ENCODE measurements at regions not wholly inside any gene's neighbourhood (a gene's known extent, or its start where the extent isn't known, plus 50 kb on each side); places are given as distances from the start of the nearest gene placed in this dataset.
"Not testable (repeated sequence)": the region's sequence is repeated elsewhere in the genome, so short reads cannot be mapped to it uniquely, and the experiment has no call there.

GRCh38 chr7:65621580-65622201, 248.0 kb downstream of the ZNF92 start:
- H3K9me3 ChIP-seq (ENCODE audit: control insufficient read depth in 5 of 5, low read length in 5 of 5); H3K9ac ChIP-seq (ENCODE audit: low read length in 5 of 5); H3K27me3 ChIP-seq (ENCODE audit: control insufficient read depth in 5 of 5, insufficient read depth in 4 of 5, low read length in 5 of 5); H3K4me1 ChIP-seq (ENCODE audit: control insufficient read depth in 5 of 5, insufficient read depth in 5 of 5, low read length in 5 of 5); H3K27ac ChIP-seq (ENCODE audit: low read depth, low read length); H3K4me3 ChIP-seq (ENCODE audit: low read depth in 1 of 5, low read length in 5 of 5); H3K36me3 ChIP-seq (ENCODE audit: control insufficient read depth in 5 of 5, insufficient read depth in 5 of 5, low read length in 5 of 5): not testable (repeated sequence)

- H3K4me3 ChIP-seq (ENCODE audit: low read depth in 1 of 5, low read length in 5 of 5); H3K9me3 ChIP-seq (ENCODE audit: control insufficient read depth in 5 of 5, low read length in 5 of 5); H3K9ac ChIP-seq (ENCODE audit: low read length in 5 of 5); H3K4me1 ChIP-seq (ENCODE audit: control insufficient read depth in 5 of 5, insufficient read depth in 5 of 5, low read length in 5 of 5); H3K36me3 ChIP-seq (ENCODE audit: control insufficient read depth in 5 of 5, insufficient read depth in 5 of 5, low read length in 5 of 5); H3K27me3 ChIP-seq (ENCODE audit: control insufficient read depth in 5 of 5, insufficient read depth in 4 of 5, low read length in 5 of 5); H3K27ac ChIP-seq (ENCODE audit: low read depth, low read length): not testable (repeated sequence)
Measured at GRCh38 chr7:65631236-65631635, 241.6 kb upstream of the VKORC1L1 start.

GRCh38 chr7:65633587-65634404, 239.1 kb upstream of the VKORC1L1 start:
- not testable (repeated sequence) for H3K4me3 ChIP-seq (ENCODE audit: low read depth in 1 of 5, low read length in 5 of 5); H3K4me1 ChIP-seq (ENCODE audit: control insufficient read depth in 5 of 5, insufficient read depth in 5 of 5, low read length in 5 of 5); H3K27me3 ChIP-seq (ENCODE audit: control insufficient read depth in 5 of 5, insufficient read depth in 4 of 5, low read length in 5 of 5); H3K9me3 ChIP-seq (ENCODE audit: control insufficient read depth in 5 of 5, low read length in 5 of 5); H3K27ac ChIP-seq (ENCODE audit: low read depth, low read length); H3K9ac ChIP-seq (ENCODE audit: low read length in 5 of 5); H3K36me3 ChIP-seq (ENCODE audit: control insufficient read depth in 5 of 5, insufficient read depth in 5 of 5, low read length in 5 of 5)

GRCh38 chr7:65638918-65639317, 234.0 kb upstream of the VKORC1L1 start:
- not testable (repeated sequence) for H3K9ac ChIP-seq (ENCODE audit: low read length in 5 of 5); H3K36me3 ChIP-seq (ENCODE audit: control insufficient read depth in 5 of 5, insufficient read depth in 5 of 5, low read length in 5 of 5); H3K9me3 ChIP-seq (ENCODE audit: control insufficient read depth in 5 of 5, low read length in 5 of 5); H3K27ac ChIP-seq (ENCODE audit: low read depth, low read length); H3K4me1 ChIP-seq (ENCODE audit: control insufficient read depth in 5 of 5, insufficient read depth in 5 of 5, low read length in 5 of 5); H3K4me3 ChIP-seq (ENCODE audit: low read depth in 1 of 5, low read length in 5 of 5); H3K27me3 ChIP-seq (ENCODE audit: control insufficient read depth in 5 of 5, insufficient read depth in 4 of 5, low read length in 5 of 5)

GRCh38 chr7:65639717-65640116, 233.2 kb upstream of the VKORC1L1 start:
- H3K9me3 ChIP-seq (ENCODE audit: control insufficient read depth in 5 of 5, low read length in 5 of 5); H3K27ac ChIP-seq (ENCODE audit: low read depth, low read length); H3K4me1 ChIP-seq (ENCODE audit: control insufficient read depth in 5 of 5, insufficient read depth in 5 of 5, low read length in 5 of 5); H3K27me3 ChIP-seq (ENCODE audit: control insufficient read depth in 5 of 5, insufficient read depth in 4 of 5, low read length in 5 of 5); H3K9ac ChIP-seq (ENCODE audit: low read length in 5 of 5); H3K4me3 ChIP-seq (ENCODE audit: low read depth in 1 of 5, low read length in 5 of 5); H3K36me3 ChIP-seq (ENCODE audit: control insufficient read depth in 5 of 5, insufficient read depth in 5 of 5, low read length in 5 of 5): not testable (repeated sequence)

- H3K9me3 ChIP-seq (ENCODE audit: control insufficient read depth in 5 of 5, low read length in 5 of 5); H3K4me1 ChIP-seq (ENCODE audit: control insufficient read depth in 5 of 5, insufficient read depth in 5 of 5, low read length in 5 of 5); H3K27me3 ChIP-seq (ENCODE audit: control insufficient read depth in 5 of 5, insufficient read depth in 4 of 5, low read length in 5 of 5); H3K27ac ChIP-seq (ENCODE audit: low read depth, low read length); H3K4me3 ChIP-seq (ENCODE audit: low read depth in 1 of 5, low read length in 5 of 5); H3K36me3 ChIP-seq (ENCODE audit: control insufficient read depth in 5 of 5, insufficient read depth in 5 of 5, low read length in 5 of 5); H3K9ac ChIP-seq (ENCODE audit: low read length in 5 of 5): not testable (repeated sequence)
Measured at GRCh38 chr7:65643498-65643897, 229.4 kb upstream of the VKORC1L1 start.

GRCh38 chr7:65647153-65647964, 225.5 kb upstream of the VKORC1L1 start:
- H3K4me3 ChIP-seq (ENCODE audit: low read depth in 1 of 5, low read length in 5 of 5); H3K4me1 ChIP-seq (ENCODE audit: control insufficient read depth in 5 of 5, insufficient read depth in 5 of 5, low read length in 5 of 5); H3K36me3 ChIP-seq (ENCODE audit: control insufficient read depth in 5 of 5, insufficient read depth in 5 of 5, low read length in 5 of 5); H3K27ac ChIP-seq (ENCODE audit: low read depth, low read length); H3K9ac ChIP-seq (ENCODE audit: low read length in 5 of 5); H3K27me3 ChIP-seq (ENCODE audit: control insufficient read depth in 5 of 5, insufficient read depth in 4 of 5, low read length in 5 of 5); H3K9me3 ChIP-seq (ENCODE audit: control insufficient read depth in 5 of 5, low read length in 5 of 5): not testable (repeated sequence)

GRCh38 chr7:65651174-65651573, 221.7 kb upstream of the VKORC1L1 start:
- H3K9me3 ChIP-seq (ENCODE audit: control insufficient read depth in 5 of 5, low read length in 5 of 5); H3K9ac ChIP-seq (ENCODE audit: low read length in 5 of 5): not testable (repeated sequence)

GRCh38 chr7:65651826-65652592, 220.9 kb upstream of the VKORC1L1 start:
- H3K27ac ChIP-seq (ENCODE audit: low read depth, low read length); H3K4me3 ChIP-seq (ENCODE audit: low read depth in 1 of 5, low read length in 5 of 5); H3K4me1 ChIP-seq (ENCODE audit: control insufficient read depth in 5 of 5, insufficient read depth in 5 of 5, low read length in 5 of 5); H3K36me3 ChIP-seq (ENCODE audit: control insufficient read depth in 5 of 5, insufficient read depth in 5 of 5, low read length in 5 of 5); H3K9ac ChIP-seq (ENCODE audit: low read length in 5 of 5); H3K27me3 ChIP-seq (ENCODE audit: control insufficient read depth in 5 of 5, insufficient read depth in 4 of 5, low read length in 5 of 5); H3K9me3 ChIP-seq (ENCODE audit: control insufficient read depth in 5 of 5, low read length in 5 of 5): not testable (repeated sequence)

More at GRCh38 chr7:65651174-65651573, 221.7 kb upstream of the VKORC1L1 start:
- H3K4me1 ChIP-seq (ENCODE audit: control insufficient read depth in 5 of 5, insufficient read depth in 5 of 5, low read length in 5 of 5); H3K27ac ChIP-seq (ENCODE audit: low read depth, low read length); H3K27me3 ChIP-seq (ENCODE audit: control insufficient read depth in 5 of 5, insufficient read depth in 4 of 5, low read length in 5 of 5); H3K36me3 ChIP-seq (ENCODE audit: control insufficient read depth in 5 of 5, insufficient read depth in 5 of 5, low read length in 5 of 5); H3K4me3 ChIP-seq (ENCODE audit: low read depth in 1 of 5, low read length in 5 of 5): not testable (repeated sequence)

GRCh38 chr7:65652669-65653068, 220.2 kb upstream of the VKORC1L1 start:
- H3K9ac ChIP-seq (ENCODE audit: low read length in 5 of 5); H3K9me3 ChIP-seq (ENCODE audit: control insufficient read depth in 5 of 5, low read length in 5 of 5); H3K36me3 ChIP-seq (ENCODE audit: control insufficient read depth in 5 of 5, insufficient read depth in 5 of 5, low read length in 5 of 5); H3K27ac ChIP-seq (ENCODE audit: low read depth, low read length); H3K4me1 ChIP-seq (ENCODE audit: control insufficient read depth in 5 of 5, insufficient read depth in 5 of 5, low read length in 5 of 5); H3K4me3 ChIP-seq (ENCODE audit: low read depth in 1 of 5, low read length in 5 of 5); H3K27me3 ChIP-seq (ENCODE audit: control insufficient read depth in 5 of 5, insufficient read depth in 4 of 5, low read length in 5 of 5): not testable (repeated sequence)
